SK-N-DZ (cell line): ENCODE measurements at regions not wholly inside any gene's neighbourhood (a gene's known extent, or its start where the extent isn't known, plus 50 kb on each side); places are given as distances from the start of the nearest gene placed in this dataset.

ENCODE experiments used
- DNase-seq: peaks from one replicate; pipeline ENCODE4 v3.0.0-alpha.2; 2015; ENCODE audit warnings: low spot score

- DNase-seq = no peak
These were observed 1462.4 kb downstream of the EFNB2 start for GRCh38 chr13:105073041-105073440.

- DNase-seq = no peak
These were observed 1465.0 kb downstream of the EFNB2 start for GRCh38 chr13:105070452-105070851.

GRCh38 chr13:105069106-105069505, 1466.4 kb downstream of the EFNB2 start:
- no peak for DNase-seq

GRCh38 chr13:105063676-105064075, 1471.8 kb downstream of the EFNB2 start:
- DNase-seq = no peak

GRCh38 chr13:105059786-105060185, 1475.7 kb downstream of the EFNB2 start:
- no peak for DNase-seq

- DNase-seq = no peak
These were observed 1476.9 kb downstream of the EFNB2 start for GRCh38 chr13:105058517-105058916.

- DNase-seq = no peak
These were observed 1482.8 kb downstream of the EFNB2 start for GRCh38 chr13:105052711-105053110.

GRCh38 chr13:105050686-105051085, 1484.8 kb downstream of the EFNB2 start:
- DNase-seq = no peak

- DNase-seq = no peak
These were observed 1486.8 kb downstream of the EFNB2 start for GRCh38 chr13:105048677-105049076.

- no peak for DNase-seq
These were observed 1487.7 kb downstream of the EFNB2 start for GRCh38 chr13:105047676-105048295.

- no peak for DNase-seq
These were observed 1498.4 kb downstream of the EFNB2 start for GRCh38 chr13:105037110-105037509.

- no peak for DNase-seq
These were observed 1500.4 kb downstream of the EFNB2 start for GRCh38 chr13:105035092-105035491.

- no peak for DNase-seq
These were observed 1501.5 kb downstream of the EFNB2 start for GRCh38 chr13:105033999-105034398.

- no peak for DNase-seq
These were observed 1504.2 kb downstream of the EFNB2 start for GRCh38 chr13:105031306-105031705.

GRCh38 chr13:105030851-105031250, 1504.6 kb downstream of the EFNB2 start:
- no peak for DNase-seq

GRCh38 chr13:105019073-105019472, 1516.4 kb downstream of the EFNB2 start:
- no peak for DNase-seq

GRCh38 chr13:105016266-105016665, 1519.2 kb downstream of the EFNB2 start:
- no peak for DNase-seq

GRCh38 chr13:105008604-105009003, 1526.9 kb downstream of the EFNB2 start:
- no peak for DNase-seq

GRCh38 chr13:105007166-105007808, 1528.2 kb downstream of the EFNB2 start:
- no peak for DNase-seq

- no peak for DNase-seq
These were observed 1539.4 kb downstream of the EFNB2 start for GRCh38 chr13:104996022-104996421.

- no peak for DNase-seq
These were observed 1541.8 kb downstream of the EFNB2 start for GRCh38 chr13:104993708-104994107.

- DNase-seq = no peak
These were observed 1547.8 kb downstream of the EFNB2 start for GRCh38 chr13:104987621-104988020.

GRCh38 chr13:104984296-104984818, 1551.1 kb downstream of the EFNB2 start:
- no peak for DNase-seq
